OCI-LY1 (cell line): ENCODE measurements at regions not wholly inside any gene's neighbourhood (a gene's known extent, or its start where the extent isn't known, plus 50 kb on each side); places are given as distances from the start of the nearest gene placed in this dataset.

Source experiments
- H2AFZ ChIP-seq: fragments of 200-600 bp; sonication (generic), shearing (Covaris generic); 2 replicates; pipeline ENCODE4 v1.6.0; 2014; ENCODE audit warnings: antibody characterized with exemption, mild to moderate bottlenecking, low read length
- H3F3A ChIP-seq: fragments of 200-600 bp; sonication (generic), shearing (Covaris generic); 2 replicates; pipeline ENCODE4 v1.6.0; 2014; ENCODE audit warnings: mild to moderate bottlenecking, antibody characterized with exemption, low read length, moderate library complexity; ENCODE audit not compliant: insufficient read depth
- H3K27ac ChIP-seq: fragments of 200-600 bp; sonication (generic); 2 replicates; pipeline ENCODE4 v1.5.1; 2014; ENCODE audit warnings: low read length, mixed run types, mild to moderate bottlenecking, low read depth; ENCODE audit not compliant: poor library complexity, severe bottlenecking
- H3K27me3 ChIP-seq: fragments of 200-600 bp; sonication (generic); 2 replicates; pipeline ENCODE4 v1.6.0; 2014; ENCODE audit warnings: antibody characterized with exemption, mild to moderate bottlenecking, low read length, moderate library complexity; ENCODE audit not compliant: insufficient read depth
- H3K36me3 ChIP-seq: fragments of 200-600 bp; sonication (generic); 2 replicates; pipeline ENCODE4 v1.6.1; 2014; ENCODE audit warnings: mild to moderate bottlenecking, antibody characterized with exemption, low read length, moderate library complexity, mixed read lengths; ENCODE audit not compliant: insufficient read depth
- H3K4me1 ChIP-seq: fragments of 200-600 bp; sonication (generic); 2 replicates; pipeline ENCODE4 v1.5.1; 2014; ENCODE audit warnings: mild to moderate bottlenecking, low read length, moderate library complexity; ENCODE audit not compliant: insufficient read depth, severe bottlenecking
- H3K4me2 ChIP-seq: fragments of 200-600 bp; sonication (generic), shearing (Covaris generic); 2 replicates; pipeline ENCODE4 v1.6.1; 2014; ENCODE audit warnings: low read length
- H3K4me3 ChIP-seq: fragments of 200-600 bp; sonication (generic); 2 replicates; pipeline ENCODE4 v1.5.1; 2014; ENCODE audit warnings: low read length, low read depth, mild to moderate bottlenecking, mixed read lengths; ENCODE audit not compliant: poor library complexity, severe bottlenecking
- H3K79me2 ChIP-seq: fragments of 200-600 bp; shearing (Covaris generic); 2 replicates; pipeline ENCODE4 v1.6.1; 2016; ENCODE audit warnings: mixed run types, low read length, mixed read lengths; ENCODE audit not compliant: insufficient read depth
- H3K9ac ChIP-seq: fragments of 200-600 bp; sonication (generic), shearing (Covaris generic); 2 replicates; pipeline ENCODE4 v1.6.1; 2014; ENCODE audit warnings: mild to moderate bottlenecking, low read length, mixed read lengths
- H3K9me2 ChIP-seq: fragments of 200-600 bp; sonication (generic), shearing (Covaris generic); 2 replicates; pipeline ENCODE4 v1.6.1; 2014; ENCODE audit warnings: low read depth, mild to moderate bottlenecking, low read length, mixed read lengths
- H3K9me3 ChIP-seq: fragments of 200-600 bp; shearing (Covaris generic); 2 replicates; pipeline ENCODE4 v1.6.1; 2014; ENCODE audit warnings: low read length, mixed read lengths
- H4K20me1 ChIP-seq: fragments of 200-600 bp; sonication (generic), shearing (Covaris generic); 2 replicates; pipeline ENCODE4 v1.6.0; 2016; ENCODE audit warnings: mild to moderate bottlenecking, low read length; ENCODE audit not compliant: insufficient read depth
- EZH2 ChIP-seq: fragments of 200-600 bp; sonication (generic), shearing (Covaris generic); IDR thresholded peaks from 2 replicates; pipeline ENCODE4 v1.8.0; 2017; ENCODE audit warnings: borderline replicate concordance, mixed run types, mild to moderate bottlenecking, antibody characterized with exemption, low read length, moderate library complexity, mixed read lengths
- TF ChIP-seq, protein P1 (sequence below): fragments of 200-600 bp; sonication (generic), shearing (Covaris generic); IDR thresholded peaks from 2 replicates; pipeline ENCODE4 v1.5.1; 2017; ENCODE audit warnings: mild to moderate bottlenecking, antibody characterized with exemption, low read length, moderate library complexity, mixed read lengths

DNA sequence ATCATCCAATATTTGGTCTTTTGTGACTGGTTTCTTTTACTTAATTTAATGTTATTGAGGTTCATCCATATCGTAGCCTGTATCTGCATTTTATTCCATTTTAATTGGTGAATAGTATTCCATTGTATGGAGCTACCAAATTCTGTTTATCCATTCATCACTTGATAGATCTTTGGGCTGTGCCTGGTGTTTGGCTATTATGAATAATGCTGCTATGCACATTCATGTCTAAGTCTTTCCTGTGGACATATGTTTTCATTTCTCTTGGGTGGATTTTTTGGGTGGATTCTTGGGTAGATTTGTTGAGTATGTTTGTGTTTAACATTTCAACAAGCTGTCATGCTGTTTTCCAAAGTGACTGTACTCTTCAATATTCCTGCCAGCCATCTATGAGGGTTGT lies 52.5 kb upstream of the NEDD4L start:
- TF ChIP-seq EZH2: no peak
- TF ChIP-seq, protein P1, sequence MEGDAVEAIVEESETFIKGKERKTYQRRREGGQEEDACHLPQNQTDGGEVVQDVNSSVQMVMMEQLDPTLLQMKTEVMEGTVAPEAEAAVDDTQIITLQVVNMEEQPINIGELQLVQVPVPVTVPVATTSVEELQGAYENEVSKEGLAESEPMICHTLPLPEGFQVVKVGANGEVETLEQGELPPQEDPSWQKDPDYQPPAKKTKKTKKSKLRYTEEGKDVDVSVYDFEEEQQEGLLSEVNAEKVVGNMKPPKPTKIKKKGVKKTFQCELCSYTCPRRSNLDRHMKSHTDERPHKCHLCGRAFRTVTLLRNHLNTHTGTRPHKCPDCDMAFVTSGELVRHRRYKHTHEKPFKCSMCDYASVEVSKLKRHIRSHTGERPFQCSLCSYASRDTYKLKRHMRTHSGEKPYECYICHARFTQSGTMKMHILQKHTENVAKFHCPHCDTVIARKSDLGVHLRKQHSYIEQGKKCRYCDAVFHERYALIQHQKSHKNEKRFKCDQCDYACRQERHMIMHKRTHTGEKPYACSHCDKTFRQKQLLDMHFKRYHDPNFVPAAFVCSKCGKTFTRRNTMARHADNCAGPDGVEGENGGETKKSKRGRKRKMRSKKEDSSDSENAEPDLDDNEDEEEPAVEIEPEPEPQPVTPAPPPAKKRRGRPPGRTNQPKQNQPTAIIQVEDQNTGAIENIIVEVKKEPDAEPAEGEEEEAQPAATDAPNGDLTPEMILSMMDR: no peak

DNA sequence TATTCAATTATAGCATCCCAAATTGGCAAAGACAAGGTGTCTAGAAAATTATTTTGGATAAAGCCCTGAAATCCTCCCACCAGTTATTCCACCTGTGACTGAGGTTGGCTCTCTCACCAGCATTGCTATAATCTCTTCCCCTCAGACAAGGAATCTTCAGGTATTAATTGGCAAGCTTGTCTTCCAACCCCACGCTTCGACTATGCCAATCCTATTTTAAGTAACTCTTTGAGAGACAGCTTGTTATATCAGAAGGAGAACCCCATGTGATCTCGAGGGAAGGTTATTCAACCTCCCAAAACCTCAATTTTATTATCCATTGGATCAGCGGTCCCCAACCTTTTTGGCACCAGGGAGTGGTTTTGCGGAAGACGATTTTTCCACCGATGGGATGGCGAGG lies 54.5 kb upstream of the NEDD4L start:
- H2AFZ ChIP-seq: no peak overlapping the region
- H3K9ac ChIP-seq: no peak overlapping the region
- H3K79me2 ChIP-seq: no peaks in the 10 kb centered on the region
- no peaks in the 10 kb centered on the region for H3K36me3 ChIP-seq
- no peaks in the 10 kb centered on the region for H3F3A ChIP-seq
- no peaks in the 10 kb centered on the region for H3K9me2 ChIP-seq
- H3K4me2 ChIP-seq: no peak overlapping the region
- H4K20me1 ChIP-seq: no peaks in the 10 kb centered on the region
- TF ChIP-seq, protein P1: no peak
- TF ChIP-seq EZH2: no peak
- no peaks in the 10 kb centered on the region for H3K27me3 ChIP-seq
- no peaks in the 10 kb centered on the region for H3K4me1 ChIP-seq
- H3K9me3 ChIP-seq: no peaks in the 10 kb centered on the region
- H3K4me3 ChIP-seq: no peak overlapping the region
- H3K27ac ChIP-seq: no peak overlapping the region

More for the DNA sequence above, 52.5 kb upstream of the NEDD4L start:
- no peaks in the 10 kb centered on the region for H3K9me2 ChIP-seq
- no peak overlapping the region for H2AFZ ChIP-seq
- H3K27me3 ChIP-seq: no peaks in the 10 kb centered on the region
- H3F3A ChIP-seq: no peaks in the 10 kb centered on the region
- H4K20me1 ChIP-seq: no peaks in the 10 kb centered on the region
- H3K4me3 ChIP-seq: no peak overlapping the region
- no peaks in the 10 kb centered on the region for H3K36me3 ChIP-seq
- H3K4me1 ChIP-seq: no peaks in the 10 kb centered on the region
- no peak overlapping the region for H3K4me2 ChIP-seq
- H3K9ac ChIP-seq: no peak overlapping the region
- H3K9me3 ChIP-seq: no peaks in the 10 kb centered on the region
- H3K79me2 ChIP-seq: no peaks in the 10 kb centered on the region
- no peak overlapping the region for H3K27ac ChIP-seq

DNA sequence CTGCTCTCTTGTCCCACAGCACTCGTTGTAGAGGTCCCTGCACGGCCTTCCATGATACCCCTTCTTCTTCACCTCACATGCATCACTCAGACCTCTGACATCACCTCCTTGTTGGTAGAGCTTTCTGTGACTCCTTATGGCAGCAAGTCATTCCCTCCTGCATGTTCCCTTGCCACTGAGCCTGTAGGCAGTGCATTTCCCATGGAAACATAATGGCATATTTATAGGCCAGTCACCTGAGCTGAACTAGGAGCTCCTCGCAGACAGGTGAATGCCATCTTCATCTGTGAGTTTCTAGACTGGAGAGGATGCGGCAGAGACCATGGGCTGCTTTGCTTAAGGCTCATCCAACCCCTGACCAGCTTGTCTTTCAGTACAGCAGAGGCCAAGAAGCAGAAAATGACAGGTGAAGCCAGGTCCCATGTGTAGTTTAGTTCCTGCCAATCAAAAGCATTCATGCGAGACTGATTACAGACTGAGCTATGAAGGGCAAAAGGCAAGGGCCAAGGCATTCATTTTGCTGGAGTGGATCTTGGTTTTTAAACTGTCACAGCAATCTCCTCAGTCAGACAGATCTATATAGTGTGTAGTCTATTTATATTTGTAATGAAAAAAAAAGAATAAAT lies 59.4 kb upstream of the NEDD4L start:
- Histone ChIP-seq H3K9ac (no peak overlapping the region), H3K4me3 (no peak overlapping the region), H3K36me3 (no peaks in the 10 kb centered on the region), H3K9me2 (no peaks in the 10 kb centered on the region), H4K20me1 (no peaks in the 10 kb centered on the region), H3K79me2 (no peaks in the 10 kb centered on the region), H3K9me3 (no peaks in the 10 kb centered on the region), H3K27ac (no peak overlapping the region), H3K4me1 (no peaks in the 10 kb centered on the region), H2AFZ (no peak overlapping the region), H3F3A (no peaks in the 10 kb centered on the region), H3K27me3 (no peaks in the 10 kb centered on the region), H3K4me2 (no peak overlapping the region)
- TF ChIP-seq, protein P1: no peak
- no peak for TF ChIP-seq EZH2
